Choroid plexus epithelial cell (primary cell): ENCODE measurements at regions not wholly inside any gene's neighbourhood (a gene's known extent, or its start where the extent isn't known, plus 50 kb on each side); places are given as distances from the start of the nearest gene placed in this dataset.

Source experiments
- DNase-seq: peaks from one replicate; pipeline ENCODE4 v3.0.0-alpha.2; 2010; ENCODE audit warnings: low read depth
- H3K4me3 ChIP-seq: 2 replicates; pipeline ENCODE4 v1.5.1; 2011; ENCODE audit warnings: low read depth, mild to moderate bottlenecking, control low read depth, low read length, moderate library complexity
- TF ChIP-seq, protein P1 (sequence below): conservative IDR thresholded peaks from 2 replicates; pipeline ENCODE4 v1.5.1; 2011; ENCODE audit warnings: low read depth, mild to moderate bottlenecking, control low read depth, inconsistent platforms, low read length, moderate library complexity

DNA sequence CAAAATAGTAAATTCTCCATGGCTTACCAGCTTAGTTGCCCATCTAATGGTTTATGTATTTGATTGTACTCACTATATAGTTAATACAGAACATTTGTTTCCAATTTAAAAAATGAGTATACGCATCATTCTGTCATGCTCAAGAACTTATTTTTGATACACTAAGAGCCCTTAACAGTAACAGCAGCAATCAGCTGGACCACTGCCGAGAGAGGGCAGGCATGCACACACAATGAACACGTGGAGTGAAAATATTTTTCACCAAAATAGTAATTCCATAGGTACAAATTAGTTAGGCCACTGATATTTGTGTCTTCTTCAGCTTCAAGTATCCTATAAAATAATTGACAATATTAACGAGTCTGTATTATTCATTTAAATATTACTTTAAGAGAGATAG is 109.9 kb downstream of the KLF12 start:
- peak; percentile 42 for DNase-seq
- no peak overlapping the region for H3K4me3 ChIP-seq
- TF ChIP-seq, protein P1, sequence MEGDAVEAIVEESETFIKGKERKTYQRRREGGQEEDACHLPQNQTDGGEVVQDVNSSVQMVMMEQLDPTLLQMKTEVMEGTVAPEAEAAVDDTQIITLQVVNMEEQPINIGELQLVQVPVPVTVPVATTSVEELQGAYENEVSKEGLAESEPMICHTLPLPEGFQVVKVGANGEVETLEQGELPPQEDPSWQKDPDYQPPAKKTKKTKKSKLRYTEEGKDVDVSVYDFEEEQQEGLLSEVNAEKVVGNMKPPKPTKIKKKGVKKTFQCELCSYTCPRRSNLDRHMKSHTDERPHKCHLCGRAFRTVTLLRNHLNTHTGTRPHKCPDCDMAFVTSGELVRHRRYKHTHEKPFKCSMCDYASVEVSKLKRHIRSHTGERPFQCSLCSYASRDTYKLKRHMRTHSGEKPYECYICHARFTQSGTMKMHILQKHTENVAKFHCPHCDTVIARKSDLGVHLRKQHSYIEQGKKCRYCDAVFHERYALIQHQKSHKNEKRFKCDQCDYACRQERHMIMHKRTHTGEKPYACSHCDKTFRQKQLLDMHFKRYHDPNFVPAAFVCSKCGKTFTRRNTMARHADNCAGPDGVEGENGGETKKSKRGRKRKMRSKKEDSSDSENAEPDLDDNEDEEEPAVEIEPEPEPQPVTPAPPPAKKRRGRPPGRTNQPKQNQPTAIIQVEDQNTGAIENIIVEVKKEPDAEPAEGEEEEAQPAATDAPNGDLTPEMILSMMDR, result peak; percentile 52

DNA sequence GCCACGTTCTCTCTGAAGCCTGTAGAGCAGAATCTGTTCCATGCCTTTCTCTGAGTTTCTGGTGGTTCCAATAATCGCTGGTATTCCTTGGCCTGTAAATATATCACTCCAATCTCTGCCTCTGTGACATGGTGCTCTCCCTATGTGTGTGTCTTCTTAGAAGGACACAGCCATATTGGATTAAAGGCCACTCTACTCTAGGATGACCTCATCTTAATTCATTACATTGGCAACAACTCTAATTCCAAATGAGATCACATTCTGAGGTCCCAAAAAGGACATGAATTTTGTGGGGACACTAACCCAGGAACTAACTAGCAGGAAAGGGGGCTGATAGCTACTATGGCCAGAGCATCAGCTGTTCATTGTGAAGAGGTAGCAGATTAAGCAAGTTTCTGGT is 110.7 kb downstream of the KLF12 start:
- TF ChIP-seq, protein P1, result no peak
- no peak overlapping the region for H3K4me3 ChIP-seq
- DNase-seq, result no peak

DNA sequence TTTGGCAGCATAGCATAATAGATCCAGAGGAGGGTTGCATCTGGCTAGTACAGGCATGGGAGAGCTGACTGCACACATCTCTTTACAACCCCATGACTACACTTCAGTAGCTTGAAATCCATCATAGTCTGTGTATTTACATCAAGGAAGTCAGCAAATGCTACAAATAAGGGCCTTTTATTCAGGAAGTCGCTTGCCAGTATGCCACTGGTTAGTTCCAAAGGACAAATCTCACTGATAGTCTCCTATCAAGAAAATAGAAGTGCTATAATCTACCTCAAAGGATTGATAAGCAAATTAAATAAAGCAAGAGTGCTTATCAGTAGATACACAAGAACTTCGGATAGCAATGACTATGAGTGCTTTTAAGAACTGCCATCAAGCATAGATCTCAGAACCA is 112.7 kb downstream of the KLF12 start:
- DNase-seq, result no peak
- H3K4me3 ChIP-seq, result no peak overlapping the region
- TF ChIP-seq, protein P1, result no peak

DNA sequence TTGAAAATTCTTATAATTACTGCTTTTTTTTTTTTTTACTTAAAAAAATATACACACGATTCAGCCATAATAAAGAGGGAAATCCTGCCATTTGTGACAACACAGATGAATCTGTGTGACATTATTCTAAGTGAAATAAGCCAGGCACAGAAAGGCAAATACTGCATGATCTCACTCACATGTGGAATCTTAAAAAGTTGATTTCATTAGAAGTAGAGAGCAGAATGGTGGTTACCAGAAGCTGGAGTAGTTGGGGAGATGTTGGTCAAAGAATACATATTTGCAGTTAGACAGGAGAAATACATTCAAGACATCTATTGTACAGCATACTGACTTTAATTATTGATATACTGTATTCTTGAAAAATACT is 116.2 kb downstream of the KLF12 start:
- no peak overlapping the region for H3K4me3 ChIP-seq
- no peak for DNase-seq
- TF ChIP-seq, protein P1, result no peak

DNA sequence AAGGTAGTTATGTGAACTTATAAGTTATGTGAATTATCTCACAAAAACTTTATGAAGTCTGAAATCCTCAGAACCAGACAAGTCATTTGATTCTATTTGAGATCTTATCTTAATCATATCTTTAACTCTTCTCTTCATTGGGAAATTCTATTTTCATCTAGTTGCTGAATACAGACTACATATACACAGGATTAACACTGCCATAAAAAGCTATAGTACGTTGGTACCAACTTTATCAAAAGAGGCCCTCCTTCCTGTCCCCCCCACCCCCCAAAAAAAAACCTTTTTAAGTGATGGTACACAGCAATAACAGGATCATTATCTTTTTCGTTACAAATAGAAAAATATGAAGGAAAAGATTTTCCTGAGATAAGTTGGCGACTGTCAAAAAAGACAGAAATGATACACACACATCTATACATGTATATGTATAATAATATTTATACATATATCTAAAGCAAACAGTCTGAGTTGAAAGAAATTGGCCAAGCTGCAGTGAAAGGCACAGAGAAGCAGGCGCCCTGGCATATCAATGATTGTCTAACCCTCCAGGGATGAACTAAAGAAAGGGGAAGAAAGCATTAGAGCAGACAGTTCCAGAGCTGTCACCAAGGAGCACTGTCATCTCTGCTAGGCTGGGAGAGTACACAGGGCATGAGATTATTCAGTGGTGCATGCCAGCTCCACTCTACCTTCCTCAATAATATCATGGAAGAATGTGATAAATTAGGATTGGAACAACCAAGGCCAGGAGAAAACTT is 116.7 kb downstream of the KLF12 start:
- TF ChIP-seq, protein P1, result no peak
- H3K4me3 ChIP-seq, result no peak overlapping the region
- no peak for DNase-seq

DNA sequence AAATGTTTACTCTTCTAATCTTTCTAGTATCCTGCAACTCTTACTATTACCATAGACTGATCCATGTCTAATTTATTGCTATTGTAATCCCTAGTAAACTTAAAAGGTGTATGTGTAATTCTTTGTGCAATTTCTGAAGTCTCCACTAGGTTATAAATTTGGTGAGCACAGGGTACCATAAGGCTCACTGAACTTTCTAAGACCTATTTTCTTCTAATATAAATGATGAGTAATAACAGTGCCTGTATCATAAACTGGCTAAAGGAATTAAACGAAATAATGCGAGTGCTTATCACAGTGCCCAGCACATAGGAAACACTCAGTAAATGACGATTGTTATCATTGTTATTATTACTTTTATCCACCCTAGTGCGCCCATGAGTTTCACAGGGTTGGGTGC is 119.1 kb downstream of the KLF12 start:
- TF ChIP-seq, protein P1, result peak; percentile 36
- peak; percentile 31 for DNase-seq
- H3K4me3 ChIP-seq, result no peak overlapping the region

DNA sequence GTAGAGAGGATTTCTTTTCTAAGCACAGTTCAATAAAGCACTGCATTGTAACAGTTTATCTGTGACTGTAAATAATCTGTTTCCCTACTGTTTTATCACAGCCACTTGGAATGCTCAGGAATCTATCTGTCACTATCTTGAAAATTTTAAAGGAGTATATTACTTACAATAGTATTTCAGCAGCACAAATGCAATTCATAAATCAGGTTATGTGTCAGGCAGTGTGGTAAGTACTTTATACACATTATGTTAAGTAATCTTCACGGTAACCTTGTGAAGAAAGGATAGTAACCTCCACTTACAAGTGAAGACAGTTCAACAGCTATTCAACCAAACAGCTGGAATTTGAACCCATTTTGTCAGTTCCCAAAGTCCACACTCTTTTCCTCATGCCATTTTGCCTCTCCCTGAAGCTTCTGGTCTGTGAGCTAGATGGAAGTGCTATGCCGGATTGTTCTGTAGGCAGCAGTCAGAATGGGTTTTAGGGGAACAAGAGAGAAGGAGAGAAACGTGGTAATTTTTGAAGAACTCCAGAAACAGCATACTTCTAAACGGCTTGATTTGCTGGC is 125.0 kb downstream of the KLF12 start:
- no peak overlapping the region for H3K4me3 ChIP-seq
- DNase-seq, result no peak
- TF ChIP-seq, protein P1, result no peak
